IMR-90 (cell line): ENCODE measurements at regions not wholly inside any gene's neighbourhood (a gene's known extent, or its start where the extent isn't known, plus 50 kb on each side); places are given as distances from the start of the nearest gene placed in this dataset.

ENCODE experiments used
- BHLHE40 ChIP-seq: fragments of 150-350 bp; IDR thresholded peaks from 2 replicates; pipeline ENCODE4 v1.6.1; 2016; ENCODE audit warnings: mild to moderate bottlenecking, low read depth, low read length
- CHD1 ChIP-seq: IDR thresholded peaks from 2 replicates; pipeline ENCODE4 v1.6.1; 2012; ENCODE audit warnings: low read depth, low read length, improper control_type of control experiment
- FOS ChIP-seq: fragments of 150-350 bp; IDR thresholded peaks from 2 replicates; pipeline ENCODE4 v1.6.1; 2016; ENCODE audit warnings: low read depth, low read length
- MXI1 ChIP-seq: IDR thresholded peaks from 2 replicates; pipeline ENCODE4 v1.6.1; 2012; ENCODE audit warnings: low read depth, mild to moderate bottlenecking, low read length, moderate library complexity, borderline replicate concordance
- POLR2A ChIP-seq: IDR thresholded peaks from 2 replicates; pipeline ENCODE4 v1.6.1; 2012; ENCODE audit warnings: mild to moderate bottlenecking, low read depth, low read length
- RAD21 ChIP-seq: IDR thresholded peaks from 2 replicates; pipeline ENCODE4 v1.6.1; 2012; ENCODE audit warnings: low read length, improper control_type of control experiment
- SMC3 ChIP-seq: fragments of 150-350 bp; IDR thresholded peaks from 2 replicates; pipeline ENCODE4 v1.6.1; 2016; ENCODE audit warnings: low read depth, mild to moderate bottlenecking, antibody characterized with exemption, low read length, moderate library complexity
- TF ChIP-seq, protein P1 (sequence below): conservative IDR thresholded peaks from 2 replicates; pipeline ENCODE4 v1.5.1; 2012; ENCODE audit warnings: mild to moderate bottlenecking, low read depth, low read length, improper control_type of control experiment
- TF ChIP-seq, protein P2 (sequence below): fragments of 150-350 bp; IDR thresholded peaks from 2 replicates; pipeline ENCODE4 v1.6.1; 2016; ENCODE audit warnings: low read depth, mild to moderate bottlenecking, low read length, moderate library complexity, borderline replicate concordance

- TF ChIP-seq, protein P1, sequence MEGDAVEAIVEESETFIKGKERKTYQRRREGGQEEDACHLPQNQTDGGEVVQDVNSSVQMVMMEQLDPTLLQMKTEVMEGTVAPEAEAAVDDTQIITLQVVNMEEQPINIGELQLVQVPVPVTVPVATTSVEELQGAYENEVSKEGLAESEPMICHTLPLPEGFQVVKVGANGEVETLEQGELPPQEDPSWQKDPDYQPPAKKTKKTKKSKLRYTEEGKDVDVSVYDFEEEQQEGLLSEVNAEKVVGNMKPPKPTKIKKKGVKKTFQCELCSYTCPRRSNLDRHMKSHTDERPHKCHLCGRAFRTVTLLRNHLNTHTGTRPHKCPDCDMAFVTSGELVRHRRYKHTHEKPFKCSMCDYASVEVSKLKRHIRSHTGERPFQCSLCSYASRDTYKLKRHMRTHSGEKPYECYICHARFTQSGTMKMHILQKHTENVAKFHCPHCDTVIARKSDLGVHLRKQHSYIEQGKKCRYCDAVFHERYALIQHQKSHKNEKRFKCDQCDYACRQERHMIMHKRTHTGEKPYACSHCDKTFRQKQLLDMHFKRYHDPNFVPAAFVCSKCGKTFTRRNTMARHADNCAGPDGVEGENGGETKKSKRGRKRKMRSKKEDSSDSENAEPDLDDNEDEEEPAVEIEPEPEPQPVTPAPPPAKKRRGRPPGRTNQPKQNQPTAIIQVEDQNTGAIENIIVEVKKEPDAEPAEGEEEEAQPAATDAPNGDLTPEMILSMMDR, result no peak
- TF ChIP-seq RAD21 (no peak), CHD1 (no peak), POLR2A (no peak), SMC3 (no peak), FOS (no peak), BHLHE40 (no peak), MXI1 (no peak)
- TF ChIP-seq, protein P2, sequence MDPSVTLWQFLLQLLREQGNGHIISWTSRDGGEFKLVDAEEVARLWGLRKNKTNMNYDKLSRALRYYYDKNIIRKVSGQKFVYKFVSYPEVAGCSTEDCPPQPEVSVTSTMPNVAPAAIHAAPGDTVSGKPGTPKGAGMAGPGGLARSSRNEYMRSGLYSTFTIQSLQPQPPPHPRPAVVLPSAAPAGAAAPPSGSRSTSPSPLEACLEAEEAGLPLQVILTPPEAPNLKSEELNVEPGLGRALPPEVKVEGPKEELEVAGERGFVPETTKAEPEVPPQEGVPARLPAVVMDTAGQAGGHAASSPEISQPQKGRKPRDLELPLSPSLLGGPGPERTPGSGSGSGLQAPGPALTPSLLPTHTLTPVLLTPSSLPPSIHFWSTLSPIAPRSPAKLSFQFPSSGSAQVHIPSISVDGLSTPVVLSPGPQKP, result no peak
These were observed 268.5 kb downstream of the ENC1 start for GRCh38 chr5:74372051-74372450.
